GM23338 (cell line): ENCODE measurements at regions not wholly inside any gene's neighbourhood (a gene's known extent, or its start where the extent isn't known, plus 50 kb on each side); places are given as distances from the start of the nearest gene placed in this dataset.

ENCODE experiments used
- ATAC-seq: fragments of 200-7000 bp; cut with Tn5 transposase; 3 replicates; pipeline ENCODE4 v1.9.1; 2020
- DNase-seq: peaks from one replicate; pipeline ENCODE4 v3.0.0-alpha.2; 2015; ENCODE audit warnings: low spot score
- H2AFZ ChIP-seq: fragments of 200-600 bp; sonication (generic); 2 replicates; pipeline ENCODE4 v1.8.0; 2016; ENCODE audit warnings: antibody characterized with exemption, mild to moderate bottlenecking, moderate library complexity
- H3F3A ChIP-seq: fragments of 200-600 bp; sonication (generic); replicated peaks from 2 replicates; pipeline ENCODE4 v1.8.0; 2017; ENCODE audit warnings: antibody characterized with exemption, mixed run types, low read depth
- H3K27ac ChIP-seq: fragments of 200-600 bp; sonication (generic); 2 replicates; pipeline ENCODE4 v1.6.1; 2016; ENCODE audit warnings: low read depth
- H3K27me3 ChIP-seq: fragments of 200-600 bp; sonication (generic); 2 replicates; pipeline ENCODE4 v1.8.0; 2016; ENCODE audit warnings: mild to moderate bottlenecking, mixed run types, moderate library complexity; ENCODE audit not compliant: insufficient read depth
- H3K36me3 ChIP-seq: fragments of 200-600 bp; sonication (generic); 2 replicates; pipeline ENCODE4 v1.8.0; 2016; ENCODE audit warnings: mild to moderate bottlenecking; ENCODE audit not compliant: insufficient read depth
- H3K4me1 ChIP-seq: fragments of 200-600 bp; sonication (generic); 2 replicates; pipeline ENCODE4 v1.8.0; 2016; ENCODE audit warnings: mild to moderate bottlenecking, moderate library complexity; ENCODE audit not compliant: insufficient read depth
- H3K4me2 ChIP-seq: fragments of 200-600 bp; sonication (generic); 2 replicates; pipeline ENCODE4 v1.7.1; 2017; ENCODE audit warnings: mixed run types
- H3K4me3 ChIP-seq: fragments of 200-600 bp; sonication (generic); 2 replicates; pipeline ENCODE4 v1.6.1; 2016; ENCODE audit warnings: mixed run types
- H3K79me2 ChIP-seq: fragments of 200-600 bp; sonication (generic); replicated peaks from 2 replicates; pipeline ENCODE4 v1.8.0; 2017; ENCODE audit warnings: mild to moderate bottlenecking; ENCODE audit not compliant: insufficient read depth
- H3K9me2 ChIP-seq: fragments of 200-600 bp; sonication (generic); 2 replicates; pipeline ENCODE4 v1.8.0; 2017; ENCODE audit not compliant: insufficient read depth
- H4K20me1 ChIP-seq: fragments of 200-600 bp; sonication (generic); replicated peaks from 2 replicates; pipeline ENCODE4 v1.8.0; 2017; ENCODE audit warnings: mild to moderate bottlenecking; ENCODE audit not compliant: insufficient read depth
- H3K27ac Mint-ChIP-seq: 2 replicates; pipeline ENCODE4 v1.8.0; 2020; ENCODE audit warnings: inconsistent platforms, mild to moderate bottlenecking, moderate library complexity, mixed read lengths
- H3K27me3 Mint-ChIP-seq: 3 replicates; pipeline ENCODE4 v1.8.0; 2022; ENCODE audit warnings: low read depth, mild to moderate bottlenecking, moderate library complexity, mixed read lengths, inconsistent platforms; ENCODE audit not compliant: insufficient read depth, poor library complexity
- H3K36me3 Mint-ChIP-seq: 3 replicates; pipeline ENCODE4 v1.8.0; 2021; ENCODE audit warnings: low read depth, mild to moderate bottlenecking, inconsistent platforms, moderate library complexity, mixed read lengths
- H3K4me1 Mint-ChIP-seq: 3 replicates; pipeline ENCODE4 v1.8.0; 2020; ENCODE audit warnings: mild to moderate bottlenecking, inconsistent platforms, mixed read lengths
- H3K4me3 Mint-ChIP-seq: 3 replicates; pipeline ENCODE4 v1.8.0; 2021; ENCODE audit warnings: moderate library complexity, mild to moderate bottlenecking, inconsistent platforms, mixed read lengths
- H3K9me3 Mint-ChIP-seq: 3 replicates; pipeline ENCODE4 v1.8.0; 2020; ENCODE audit warnings: moderate library complexity, mild to moderate bottlenecking, inconsistent platforms, mixed read lengths
- CREB1 ChIP-seq: fragments of 250-450 bp; sonication (Bioruptor Pico); IDR thresholded peaks from 2 replicates; pipeline ENCODE4 v1.5.0; 2020; ENCODE audit warnings: low read depth, mild to moderate bottlenecking, moderate library complexity
- EZH2 ChIP-seq: fragments of 200-600 bp; sonication (generic); IDR thresholded peaks from one replicate; pipeline ENCODE4 v1.8.0; 2017; ENCODE audit warnings: antibody characterized with exemption, mild to moderate bottlenecking, low read depth; ENCODE audit not compliant: unreplicated experiment
- EZH2phosphoT487 ChIP-seq: fragments of 200-600 bp; sonication (generic); IDR thresholded peaks from one replicate; pipeline ENCODE4 v1.8.1; 2018; ENCODE audit warnings: antibody characterized with exemption; ENCODE audit not compliant: unreplicated experiment
- JUNB ChIP-seq: IDR thresholded peaks from one replicate; pipeline ENCODE4 v1.6.1; 2016; ENCODE audit warnings: antibody characterized with exemption; ENCODE audit not compliant: unreplicated experiment
- NANOG ChIP-seq: IDR thresholded peaks from 2 replicates; pipeline ENCODE4 v1.6.1; 2016; ENCODE audit warnings: antibody characterized with exemption, borderline replicate concordance
- POLR2AphosphoS5 ChIP-seq: IDR thresholded peaks from 2 replicates; pipeline ENCODE4 v1.6.1; 2016; ENCODE audit warnings: antibody characterized with exemption, low read depth
- STAT1 ChIP-seq: IDR thresholded peaks from one replicate; pipeline ENCODE4 v1.6.1; 2016; ENCODE audit warnings: antibody characterized with exemption; ENCODE audit not compliant: unreplicated experiment
- ZNF114 ChIP-seq: fragments of 250-450 bp; sonication (Bioruptor Pico); IDR thresholded peaks from 2 replicates; pipeline ENCODE4 v1.5.0; 2020; ENCODE audit warnings: mild to moderate bottlenecking, moderate library complexity
- ZNF331 ChIP-seq: fragments of 250-450 bp; sonication (Bioruptor Pico); IDR thresholded peaks from 2 replicates; pipeline ENCODE4 v1.5.0; 2020; ENCODE audit warnings: low read depth, mild to moderate bottlenecking, moderate library complexity
- TF ChIP-seq, protein P1 (sequence below): IDR thresholded peaks from 2 replicates; pipeline ENCODE4 v1.6.1; 2016; ENCODE audit warnings: antibody characterized with exemption
- TF ChIP-seq, protein P2 (sequence below), 2 experiments: fragments of 200-600 bp in 1 of 2; sonication (generic) in 1 of 2; conservative IDR thresholded peaks; 2 replicates each; pipeline versions ENCODE4 v1.5.1 to v1.6.1; 2016 to 2017; ENCODE audit warnings: antibody characterized with exemption in 2 of 2, low read depth in 2 of 2, mild to moderate bottlenecking in 2 of 2, moderate library complexity in 1 of 2
- TF ChIP-seq, protein P3 (sequence below): IDR thresholded peaks from one replicate; pipeline ENCODE4 v1.6.1; 2018; ENCODE audit warnings: antibody characterized with exemption; ENCODE audit not compliant: unreplicated experiment
- TF ChIP-seq, protein P4 (sequence below): fragments of 250-450 bp; sonication (Bioruptor Pico); IDR thresholded peaks from 2 replicates; pipeline ENCODE4 v1.5.0; 2020; ENCODE audit warnings: mild to moderate bottlenecking, moderate library complexity

DNA sequence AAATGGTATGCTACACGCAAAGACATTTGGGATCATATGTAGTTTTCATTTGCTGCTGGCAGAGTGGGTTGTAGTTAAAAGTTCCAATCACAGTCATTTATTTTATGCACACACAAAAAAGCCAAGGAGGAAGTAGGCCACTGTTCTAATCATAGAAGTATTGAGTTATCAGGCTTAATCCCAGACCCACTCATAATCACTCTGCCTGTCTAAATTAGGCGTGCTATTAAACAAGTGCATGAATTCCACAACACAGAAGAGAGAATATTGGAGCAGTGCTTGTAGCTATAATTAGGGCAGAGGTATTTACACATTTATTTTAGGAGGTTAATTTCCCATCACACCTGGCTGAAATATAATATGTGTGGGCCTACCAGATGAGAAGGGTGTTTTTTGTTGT lies 65.7 kb upstream of the FIGN start:
- no peaks in the 10 kb centered on the region for H3K9me3 Mint-ChIP-seq
- Histone ChIP-seq H3K4me3 (no peak overlapping the region), H3F3A (no peaks in the 10 kb centered on the region), H2AFZ (no peak overlapping the region), H3K4me2 (no peak overlapping the region), H3K27me3 (no peaks in the 10 kb centered on the region), H3K36me3 (no peaks in the 10 kb centered on the region), H3K9me2 (no peaks in the 10 kb centered on the region), H3K4me1 (no peaks in the 10 kb centered on the region), H3K27ac (no peak overlapping the region), H4K20me1 (no peaks in the 10 kb centered on the region), H3K79me2 (no peaks in the 10 kb centered on the region)
- H3K27me3 Mint-ChIP-seq, result no peaks in the 10 kb centered on the region
- no peak overlapping the region for H3K4me3 Mint-ChIP-seq
- no peak for TF ChIP-seq ZNF114 (CRISPR knock-in tag)
- TF ChIP-seq, protein P1, sequence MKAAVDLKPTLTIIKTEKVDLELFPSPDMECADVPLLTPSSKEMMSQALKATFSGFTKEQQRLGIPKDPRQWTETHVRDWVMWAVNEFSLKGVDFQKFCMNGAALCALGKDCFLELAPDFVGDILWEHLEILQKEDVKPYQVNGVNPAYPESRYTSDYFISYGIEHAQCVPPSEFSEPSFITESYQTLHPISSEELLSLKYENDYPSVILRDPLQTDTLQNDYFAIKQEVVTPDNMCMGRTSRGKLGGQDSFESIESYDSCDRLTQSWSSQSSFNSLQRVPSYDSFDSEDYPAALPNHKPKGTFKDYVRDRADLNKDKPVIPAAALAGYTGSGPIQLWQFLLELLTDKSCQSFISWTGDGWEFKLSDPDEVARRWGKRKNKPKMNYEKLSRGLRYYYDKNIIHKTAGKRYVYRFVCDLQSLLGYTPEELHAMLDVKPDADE, result no peak
- TF ChIP-seq NANOG, result no peak
- TF ChIP-seq, protein P2, sequence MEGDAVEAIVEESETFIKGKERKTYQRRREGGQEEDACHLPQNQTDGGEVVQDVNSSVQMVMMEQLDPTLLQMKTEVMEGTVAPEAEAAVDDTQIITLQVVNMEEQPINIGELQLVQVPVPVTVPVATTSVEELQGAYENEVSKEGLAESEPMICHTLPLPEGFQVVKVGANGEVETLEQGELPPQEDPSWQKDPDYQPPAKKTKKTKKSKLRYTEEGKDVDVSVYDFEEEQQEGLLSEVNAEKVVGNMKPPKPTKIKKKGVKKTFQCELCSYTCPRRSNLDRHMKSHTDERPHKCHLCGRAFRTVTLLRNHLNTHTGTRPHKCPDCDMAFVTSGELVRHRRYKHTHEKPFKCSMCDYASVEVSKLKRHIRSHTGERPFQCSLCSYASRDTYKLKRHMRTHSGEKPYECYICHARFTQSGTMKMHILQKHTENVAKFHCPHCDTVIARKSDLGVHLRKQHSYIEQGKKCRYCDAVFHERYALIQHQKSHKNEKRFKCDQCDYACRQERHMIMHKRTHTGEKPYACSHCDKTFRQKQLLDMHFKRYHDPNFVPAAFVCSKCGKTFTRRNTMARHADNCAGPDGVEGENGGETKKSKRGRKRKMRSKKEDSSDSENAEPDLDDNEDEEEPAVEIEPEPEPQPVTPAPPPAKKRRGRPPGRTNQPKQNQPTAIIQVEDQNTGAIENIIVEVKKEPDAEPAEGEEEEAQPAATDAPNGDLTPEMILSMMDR (conservative IDR thresholded peaks at IDR 0.05; ENCODE audit: low read depth in 2 of 2), result no peak
- no peak for TF ChIP-seq JUNB
- no peak for TF ChIP-seq CREB1
- TF ChIP-seq, protein P3, sequence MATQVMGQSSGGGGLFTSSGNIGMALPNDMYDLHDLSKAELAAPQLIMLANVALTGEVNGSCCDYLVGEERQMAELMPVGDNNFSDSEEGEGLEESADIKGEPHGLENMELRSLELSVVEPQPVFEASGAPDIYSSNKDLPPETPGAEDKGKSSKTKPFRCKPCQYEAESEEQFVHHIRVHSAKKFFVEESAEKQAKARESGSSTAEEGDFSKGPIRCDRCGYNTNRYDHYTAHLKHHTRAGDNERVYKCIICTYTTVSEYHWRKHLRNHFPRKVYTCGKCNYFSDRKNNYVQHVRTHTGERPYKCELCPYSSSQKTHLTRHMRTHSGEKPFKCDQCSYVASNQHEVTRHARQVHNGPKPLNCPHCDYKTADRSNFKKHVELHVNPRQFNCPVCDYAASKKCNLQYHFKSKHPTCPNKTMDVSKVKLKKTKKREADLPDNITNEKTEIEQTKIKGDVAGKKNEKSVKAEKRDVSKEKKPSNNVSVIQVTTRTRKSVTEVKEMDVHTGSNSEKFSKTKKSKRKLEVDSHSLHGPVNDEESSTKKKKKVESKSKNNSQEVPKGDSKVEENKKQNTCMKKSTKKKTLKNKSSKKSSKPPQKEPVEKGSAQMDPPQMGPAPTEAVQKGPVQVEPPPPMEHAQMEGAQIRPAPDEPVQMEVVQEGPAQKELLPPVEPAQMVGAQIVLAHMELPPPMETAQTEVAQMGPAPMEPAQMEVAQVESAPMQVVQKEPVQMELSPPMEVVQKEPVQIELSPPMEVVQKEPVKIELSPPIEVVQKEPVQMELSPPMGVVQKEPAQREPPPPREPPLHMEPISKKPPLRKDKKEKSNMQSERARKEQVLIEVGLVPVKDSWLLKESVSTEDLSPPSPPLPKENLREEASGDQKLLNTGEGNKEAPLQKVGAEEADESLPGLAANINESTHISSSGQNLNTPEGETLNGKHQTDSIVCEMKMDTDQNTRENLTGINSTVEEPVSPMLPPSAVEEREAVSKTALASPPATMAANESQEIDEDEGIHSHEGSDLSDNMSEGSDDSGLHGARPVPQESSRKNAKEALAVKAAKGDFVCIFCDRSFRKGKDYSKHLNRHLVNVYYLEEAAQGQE, result no peak
- TF ChIP-seq ZNF331 (CRISPR knock-in tag), result no peak
- TF ChIP-seq, protein P4, sequence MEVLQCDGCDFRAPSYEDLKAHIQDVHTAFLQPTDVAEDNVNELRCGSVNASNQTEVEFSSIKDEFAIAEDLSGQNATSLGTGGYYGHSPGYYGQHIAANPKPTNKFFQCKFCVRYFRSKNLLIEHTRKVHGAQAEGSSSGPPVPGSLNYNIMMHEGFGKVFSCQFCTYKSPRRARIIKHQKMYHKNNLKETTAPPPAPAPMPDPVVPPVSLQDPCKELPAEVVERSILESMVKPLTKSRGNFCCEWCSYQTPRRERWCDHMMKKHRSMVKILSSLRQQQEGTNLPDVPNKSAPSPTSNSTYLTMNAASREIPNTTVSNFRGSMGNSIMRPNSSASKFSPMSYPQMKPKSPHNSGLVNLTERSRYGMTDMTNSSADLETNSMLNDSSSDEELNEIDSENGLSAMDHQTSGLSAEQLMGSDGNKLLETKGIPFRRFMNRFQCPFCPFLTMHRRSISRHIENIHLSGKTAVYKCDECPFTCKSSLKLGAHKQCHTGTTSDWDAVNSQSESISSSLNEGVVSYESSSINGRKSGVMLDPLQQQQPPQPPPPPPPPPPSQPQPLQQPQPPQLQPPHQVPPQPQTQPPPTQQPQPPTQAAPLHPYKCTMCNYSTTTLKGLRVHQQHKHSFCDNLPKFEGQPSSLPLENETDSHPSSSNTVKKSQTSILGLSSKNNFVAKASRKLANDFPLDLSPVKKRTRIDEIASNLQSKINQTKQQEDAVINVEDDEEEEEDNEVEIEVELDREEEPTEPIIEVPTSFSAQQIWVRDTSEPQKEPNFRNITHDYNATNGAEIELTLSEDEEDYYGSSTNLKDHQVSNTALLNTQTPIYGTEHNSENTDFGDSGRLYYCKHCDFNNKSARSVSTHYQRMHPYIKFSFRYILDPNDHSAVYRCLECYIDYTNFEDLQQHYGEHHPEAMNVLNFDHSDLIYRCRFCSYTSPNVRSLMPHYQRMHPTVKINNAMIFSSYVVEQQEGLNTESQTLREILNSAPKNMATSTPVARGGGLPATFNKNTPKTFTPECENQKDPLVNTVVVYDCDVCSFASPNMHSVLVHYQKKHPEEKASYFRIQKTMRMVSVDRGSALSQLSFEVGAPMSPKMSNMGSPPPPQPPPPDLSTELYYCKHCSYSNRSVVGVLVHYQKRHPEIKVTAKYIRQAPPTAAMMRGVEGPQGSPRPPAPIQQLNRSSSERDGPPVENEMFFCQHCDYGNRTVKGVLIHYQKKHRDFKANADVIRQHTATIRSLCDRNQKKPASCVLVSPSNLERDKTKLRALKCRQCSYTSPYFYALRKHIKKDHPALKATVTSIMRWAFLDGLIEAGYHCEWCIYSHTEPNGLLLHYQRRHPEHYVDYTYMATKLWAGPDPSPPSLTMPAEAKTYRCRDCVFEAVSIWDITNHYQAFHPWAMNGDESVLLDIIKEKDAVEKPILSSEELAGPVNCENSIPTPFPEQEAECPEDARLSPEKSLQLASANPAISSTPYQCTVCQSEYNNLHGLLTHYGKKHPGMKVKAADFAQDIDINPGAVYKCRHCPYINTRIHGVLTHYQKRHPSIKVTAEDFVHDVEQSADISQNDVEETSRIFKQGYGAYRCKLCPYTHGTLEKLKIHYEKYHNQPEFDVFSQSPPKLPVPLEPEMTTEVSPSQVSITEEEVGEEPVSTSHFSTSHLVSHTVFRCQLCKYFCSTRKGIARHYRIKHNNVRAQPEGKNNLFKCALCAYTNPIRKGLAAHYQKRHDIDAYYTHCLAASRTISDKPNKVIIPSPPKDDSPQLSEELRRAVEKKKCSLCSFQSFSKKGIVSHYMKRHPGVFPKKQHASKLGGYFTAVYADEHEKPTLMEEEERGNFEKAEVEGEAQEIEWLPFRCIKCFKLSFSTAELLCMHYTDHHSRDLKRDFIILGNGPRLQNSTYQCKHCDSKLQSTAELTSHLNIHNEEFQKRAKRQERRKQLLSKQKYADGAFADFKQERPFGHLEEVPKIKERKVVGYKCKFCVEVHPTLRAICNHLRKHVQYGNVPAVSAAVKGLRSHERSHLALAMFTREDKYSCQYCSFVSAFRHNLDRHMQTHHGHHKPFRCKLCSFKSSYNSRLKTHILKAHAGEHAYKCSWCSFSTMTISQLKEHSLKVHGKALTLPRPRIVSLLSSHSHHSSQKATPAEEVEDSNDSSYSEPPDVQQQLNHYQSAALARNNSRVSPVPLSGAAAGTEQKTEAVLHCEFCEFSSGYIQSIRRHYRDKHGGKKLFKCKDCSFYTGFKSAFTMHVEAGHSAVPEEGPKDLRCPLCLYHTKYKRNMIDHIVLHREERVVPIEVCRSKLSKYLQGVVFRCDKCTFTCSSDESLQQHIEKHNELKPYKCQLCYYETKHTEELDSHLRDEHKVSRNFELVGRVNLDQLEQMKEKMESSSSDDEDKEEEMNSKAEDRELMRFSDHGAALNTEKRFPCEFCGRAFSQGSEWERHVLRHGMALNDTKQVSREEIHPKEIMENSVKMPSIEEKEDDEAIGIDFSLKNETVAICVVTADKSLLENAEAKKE (CRISPR knock-in tag), result no peak
- no peak for TF ChIP-seq STAT1
- TF ChIP-seq EZH2phosphoT487, result no peak
- no peak for TF ChIP-seq POLR2AphosphoS5
- no peak for TF ChIP-seq EZH2
- H3K4me1 Mint-ChIP-seq, result no peaks in the 10 kb centered on the region; the same call in 2 of the 3 replicates
- no peak overlapping the region for H3K27ac Mint-ChIP-seq
- H3K36me3 Mint-ChIP-seq, result no peaks in the 10 kb centered on the region
- ATAC-seq (no peak), DNase-seq (no peak)
